Superior temporal gyrus (tissue), 1 donor: ENCODE measurements at regions not wholly inside any gene's neighbourhood (a gene's known extent, or its start where the extent isn't known, plus 50 kb on each side); places are given as distances from the start of the nearest gene placed in this dataset.
A peak's percentile ranks its signal among the peaks of the same experiment; 100 is the strongest.
"Not testable (repeated sequence)": the region's sequence is repeated elsewhere in the genome, so short reads cannot be mapped to it uniquely, and the experiment has no call there.

Experiments used
- DNase-seq: peaks from one replicate; pipeline ENCODE4 v3.0.0-alpha.2; 2016; ENCODE audit errors: extremely low spot score

DNA sequence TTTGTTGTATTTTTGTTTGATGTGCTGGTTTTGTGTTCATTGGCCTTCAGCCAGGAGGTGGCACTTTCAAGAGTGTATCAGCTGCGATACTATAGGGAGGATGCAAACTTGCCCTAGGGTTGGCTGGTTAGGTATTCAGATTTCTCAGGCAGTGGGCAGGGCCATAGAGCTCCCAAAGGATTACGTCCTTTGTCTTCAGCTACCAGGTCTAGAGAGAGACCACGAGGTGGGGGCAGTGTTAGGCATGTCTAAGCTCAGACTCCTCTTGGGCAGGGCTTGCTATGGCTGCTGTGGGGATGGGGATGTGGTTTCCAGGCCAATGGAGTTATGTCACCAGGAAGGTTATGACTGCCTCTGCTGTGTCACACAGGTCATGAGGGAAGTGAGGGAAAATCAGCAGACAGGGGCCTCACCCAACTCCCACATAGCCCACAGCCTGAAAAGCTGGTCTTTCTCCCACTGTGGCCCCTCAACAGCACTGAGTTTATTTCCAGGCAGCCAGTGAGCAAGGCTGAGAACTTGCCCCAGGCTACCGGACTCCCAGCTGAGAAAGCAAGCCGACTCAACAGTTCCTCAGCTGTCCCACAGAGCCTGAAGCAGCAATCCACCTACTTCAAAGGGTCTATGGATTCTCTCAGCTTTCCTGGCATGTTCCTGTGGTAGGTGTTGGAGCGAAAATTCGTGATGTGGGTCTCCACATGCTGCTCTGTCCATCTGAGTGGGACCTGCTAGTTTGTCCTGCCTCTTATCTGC, 227.4 kb upstream of the COBL start:
- no peak for DNase-seq

DNA sequence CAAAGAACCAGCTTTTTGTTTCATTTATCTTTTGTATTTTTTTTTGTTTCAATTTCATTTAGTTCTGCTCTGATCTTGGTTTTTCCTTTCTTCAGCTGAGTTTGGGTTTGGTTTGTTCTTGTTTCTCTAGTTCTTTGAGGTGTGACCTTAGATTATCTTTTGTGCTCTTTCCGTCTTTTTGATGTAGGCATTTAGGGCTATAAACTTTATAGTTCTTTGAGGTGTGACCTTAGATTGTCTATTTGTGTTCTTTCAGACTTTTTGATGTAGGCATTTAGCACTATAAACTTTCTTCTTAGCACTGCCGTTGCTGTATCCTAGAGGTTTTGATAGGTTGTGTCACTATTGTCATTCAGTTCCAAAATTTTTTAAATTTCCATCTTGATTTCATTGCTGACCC, 224.3 kb upstream of the COBL start:
- DNase-seq: not testable (repeated sequence)

DNA sequence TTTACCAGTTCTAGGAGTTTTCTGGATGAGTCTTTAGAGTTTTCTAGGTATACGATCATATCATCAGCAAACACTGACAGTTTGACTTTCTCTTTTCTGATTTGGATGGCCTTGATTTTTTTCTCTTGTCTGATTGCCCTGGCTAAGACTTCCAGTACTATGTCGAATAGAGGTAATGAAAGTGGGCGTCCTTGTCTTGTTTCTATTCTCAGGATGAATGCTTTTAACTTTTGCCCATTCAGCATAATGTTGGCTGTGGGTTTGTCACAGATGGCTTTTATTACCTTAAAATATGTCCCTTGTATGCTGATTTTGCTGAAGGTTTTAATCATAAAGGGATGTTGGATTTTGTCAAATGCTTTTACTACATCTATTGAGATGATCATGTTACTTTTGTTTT, 223.2 kb upstream of the COBL start:
- DNase-seq: no peak

DNA sequence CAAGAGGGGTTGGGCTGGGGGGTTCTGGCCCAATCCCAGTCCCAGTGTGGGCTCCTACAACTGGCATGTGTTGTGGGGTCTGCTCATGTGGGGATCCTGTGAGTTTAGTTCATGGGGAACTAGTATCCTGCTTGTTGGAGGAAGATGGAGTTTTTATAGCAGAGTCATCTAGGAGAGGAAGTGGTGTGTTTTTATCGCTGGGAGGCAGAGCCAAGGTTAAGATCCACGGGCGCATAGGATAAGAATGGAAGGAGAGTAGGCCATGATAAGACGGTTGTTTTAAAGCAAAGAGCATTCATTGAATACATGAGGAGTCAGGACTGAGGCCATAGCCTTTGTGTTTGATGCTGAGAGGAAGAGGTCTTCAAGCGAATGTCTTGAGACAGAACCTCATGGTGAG, 211.6 kb upstream of the COBL start:
- DNase-seq: no peak

DNA sequence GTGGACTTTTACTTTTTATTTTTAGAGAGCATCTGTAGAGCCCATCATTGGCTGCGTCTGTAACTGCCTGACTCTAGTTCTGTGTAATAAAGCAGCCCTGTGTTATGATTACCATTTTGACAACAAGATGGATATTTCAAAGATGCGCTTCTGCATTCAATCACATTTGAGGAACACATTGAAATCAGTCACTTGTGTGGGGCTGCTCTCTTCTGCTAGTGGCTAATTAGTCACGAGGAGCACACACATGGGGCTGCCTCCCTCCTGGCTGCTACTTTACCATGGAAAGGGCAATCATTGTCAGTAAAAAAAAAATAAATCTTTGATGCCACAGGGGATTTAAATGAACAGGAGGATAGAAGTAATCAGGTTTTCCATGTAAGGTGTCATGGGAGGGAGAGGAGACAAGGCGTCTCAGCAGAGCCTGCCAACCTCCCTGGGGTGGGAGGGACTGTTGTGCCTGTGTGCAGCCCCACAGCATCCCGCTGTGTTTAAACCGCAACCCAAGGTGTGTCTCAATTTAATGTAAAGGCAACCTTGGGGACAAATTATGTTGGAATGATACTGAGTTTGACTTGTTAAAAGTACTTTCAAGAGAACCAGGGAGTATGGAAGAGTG, 205.2 kb upstream of the COBL start:
- no peak for DNase-seq

DNA sequence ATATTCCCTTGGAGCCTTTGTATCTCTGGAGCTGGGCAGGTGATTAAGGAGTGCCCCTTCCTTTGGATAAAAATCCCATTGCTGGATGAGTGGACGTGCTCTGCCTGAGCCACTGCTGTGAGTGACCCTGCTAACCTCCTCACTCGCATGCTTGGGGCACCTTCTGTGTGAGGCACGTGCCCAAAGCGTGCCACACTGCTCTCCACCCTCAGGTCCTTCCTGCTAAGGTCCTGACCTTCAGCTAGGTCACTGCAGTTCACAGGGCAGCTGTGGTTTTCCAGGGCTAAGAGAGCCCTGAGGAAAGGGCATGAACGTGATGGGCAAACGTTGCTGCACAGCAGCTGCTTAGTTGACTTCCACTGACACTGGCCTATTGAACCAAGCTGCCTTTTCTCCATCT, 204.4 kb upstream of the COBL start:
- DNase-seq: no peak

DNA sequence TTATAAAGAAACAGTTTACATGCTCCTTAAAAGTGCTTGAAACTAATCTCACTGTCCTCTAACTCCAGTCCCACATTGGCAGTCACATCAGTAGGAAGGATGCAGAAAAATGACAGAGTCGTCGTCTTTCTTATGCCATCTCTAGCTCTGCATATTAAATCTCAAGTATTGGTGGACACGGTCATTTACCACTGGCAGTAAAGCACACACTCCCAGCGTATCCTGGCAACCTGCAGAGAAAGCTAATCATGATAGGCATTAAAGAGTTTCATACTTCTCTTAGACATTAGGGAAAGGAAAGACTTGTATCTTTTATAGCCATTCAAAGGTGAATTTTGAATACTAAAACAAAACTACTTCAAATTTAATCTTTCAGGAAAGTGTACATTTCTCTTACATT, 202.0 kb upstream of the COBL start:
- DNase-seq: no peak

DNA sequence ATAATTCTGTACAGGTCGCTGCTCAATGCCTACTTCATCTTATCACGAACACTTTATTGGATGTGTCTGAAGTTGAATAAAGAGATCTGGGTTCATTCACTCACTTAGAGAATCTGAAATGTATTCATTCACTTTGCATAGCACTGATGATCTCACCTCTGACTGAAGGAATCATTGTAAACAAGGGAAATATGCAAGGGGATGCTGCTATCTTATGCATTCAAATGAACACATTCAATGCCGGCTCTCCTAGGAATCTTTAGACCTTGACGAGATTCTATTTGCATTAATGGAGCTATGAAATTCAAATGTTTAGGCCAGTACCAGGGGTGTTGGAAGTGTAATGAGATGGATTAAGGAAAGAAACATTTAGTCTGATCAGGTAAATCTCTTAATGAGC, 200.6 kb upstream of the COBL start:
- no peak for DNase-seq

DNA sequence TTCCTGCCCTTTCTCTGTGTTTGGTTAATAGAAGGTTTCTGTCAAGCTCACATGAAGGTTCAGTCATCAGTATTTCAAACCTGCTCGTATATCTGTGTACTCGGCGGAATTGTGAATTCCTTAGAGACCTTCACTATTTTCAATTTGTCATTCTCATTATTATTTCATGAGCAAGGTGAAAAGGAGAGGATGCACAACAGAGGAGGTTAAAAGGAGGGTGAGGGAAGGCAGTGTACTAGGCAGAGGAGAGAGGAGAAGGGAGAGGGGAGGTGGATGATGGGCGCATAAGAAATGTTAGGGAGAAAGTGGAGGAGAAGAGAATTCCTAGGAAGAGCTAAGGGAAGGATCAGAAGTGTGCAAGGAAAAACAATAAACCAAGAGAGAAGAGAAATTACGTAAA, 185.0 kb upstream of the COBL start:
- no peak for DNase-seq

DNA sequence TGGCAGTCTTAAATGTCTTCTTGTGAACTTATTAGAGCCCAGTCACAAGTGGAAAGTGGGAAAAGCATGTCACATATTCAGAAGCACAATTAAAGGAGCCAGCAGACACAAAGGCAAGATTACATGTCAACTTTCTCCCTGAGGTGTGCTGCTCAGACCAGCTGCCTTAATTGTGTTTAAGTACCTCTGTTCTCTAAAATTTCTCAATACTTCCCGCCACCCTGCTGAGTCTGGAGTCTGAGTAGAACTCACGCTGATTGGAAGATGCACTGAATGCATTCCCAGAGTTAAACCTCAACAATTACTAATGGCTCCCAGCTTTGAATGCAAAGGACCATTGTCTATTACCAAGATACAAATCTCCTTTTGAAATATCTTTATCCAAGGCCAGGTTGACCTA, 166.4 kb upstream of the COBL start:
- DNase-seq: no peak

DNA sequence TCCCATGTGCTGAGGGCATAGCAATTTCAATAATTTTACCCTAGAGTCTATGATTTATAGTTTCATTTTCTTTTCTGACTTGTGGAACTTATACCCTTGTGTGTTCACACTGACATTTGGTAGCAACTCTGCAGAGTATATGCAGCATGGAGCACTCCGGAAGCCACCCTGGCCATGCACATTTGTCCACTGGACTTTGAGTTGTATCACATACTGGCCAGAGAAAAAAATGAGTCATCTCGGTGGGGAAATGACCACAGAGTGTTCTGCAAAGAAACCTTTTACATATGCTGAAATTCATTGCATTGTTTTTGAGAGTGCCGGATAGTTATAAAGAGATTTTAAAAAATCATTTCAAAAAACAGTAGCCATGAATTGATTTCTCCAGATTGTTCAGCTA, 164.8 kb upstream of the COBL start:
- DNase-seq: no peak

DNA sequence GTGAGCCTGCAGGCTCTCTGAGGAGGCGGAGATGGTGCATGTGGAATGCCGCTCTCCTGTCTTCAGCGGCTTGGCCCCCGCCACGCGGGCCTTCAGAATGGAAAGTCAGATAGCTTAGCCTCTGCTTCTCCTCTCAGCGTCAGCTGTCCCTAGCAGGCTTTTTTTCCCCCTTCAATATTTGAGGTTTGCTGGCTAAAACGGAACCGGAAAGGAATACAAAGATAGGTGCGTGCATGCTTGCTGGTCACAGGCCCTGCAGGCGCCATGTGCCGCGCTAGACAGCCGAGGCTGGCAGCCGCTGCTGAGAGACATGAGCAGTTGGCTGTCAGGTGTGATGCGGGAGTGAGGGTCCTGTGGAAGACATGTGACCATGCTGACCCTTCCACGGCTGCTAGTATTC, 161.2 kb upstream of the COBL start:
- no peak for DNase-seq

DNA sequence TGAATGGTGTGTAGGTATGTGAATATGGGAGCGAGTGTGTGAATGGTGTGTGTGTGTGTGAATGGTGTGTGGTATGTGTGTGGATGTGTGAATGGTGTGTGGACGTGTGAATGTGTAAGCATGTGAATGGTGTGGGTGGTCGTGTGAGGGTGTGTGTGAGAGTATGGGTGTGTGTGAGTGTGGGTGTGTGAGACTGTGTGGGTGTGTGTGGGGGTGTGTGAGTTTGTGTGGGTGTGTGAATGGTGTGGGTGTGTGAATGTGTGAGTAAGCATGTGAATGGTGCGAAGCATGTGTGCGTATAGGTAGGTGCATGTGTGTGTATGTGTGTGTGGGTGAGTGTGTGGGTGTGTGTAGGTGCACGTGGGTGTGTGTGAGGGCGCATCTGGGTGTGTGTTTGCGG, 160.7 kb upstream of the COBL start:
- no peak for DNase-seq

DNA sequence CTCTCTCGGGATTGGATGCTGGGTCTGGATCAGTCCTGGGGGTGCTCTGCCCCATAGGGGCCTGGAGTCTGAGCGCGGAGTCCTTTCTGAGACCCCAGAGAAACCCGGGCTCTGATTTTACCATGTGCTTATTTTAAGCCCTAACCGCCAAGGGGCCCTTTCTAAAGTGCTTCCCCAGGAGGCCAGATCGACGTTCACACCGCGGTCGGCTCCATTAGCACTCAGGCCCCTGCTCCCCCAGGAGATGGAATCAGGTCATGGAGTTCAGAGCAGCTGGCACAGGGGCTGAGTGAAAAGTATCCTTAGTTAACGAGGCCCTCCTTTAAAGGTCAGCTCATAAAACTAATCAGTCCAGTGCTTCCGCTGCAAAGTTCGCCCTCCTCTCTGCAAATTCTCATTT, 159.4 kb upstream of the COBL start:
- DNase-seq: no peak

DNA sequence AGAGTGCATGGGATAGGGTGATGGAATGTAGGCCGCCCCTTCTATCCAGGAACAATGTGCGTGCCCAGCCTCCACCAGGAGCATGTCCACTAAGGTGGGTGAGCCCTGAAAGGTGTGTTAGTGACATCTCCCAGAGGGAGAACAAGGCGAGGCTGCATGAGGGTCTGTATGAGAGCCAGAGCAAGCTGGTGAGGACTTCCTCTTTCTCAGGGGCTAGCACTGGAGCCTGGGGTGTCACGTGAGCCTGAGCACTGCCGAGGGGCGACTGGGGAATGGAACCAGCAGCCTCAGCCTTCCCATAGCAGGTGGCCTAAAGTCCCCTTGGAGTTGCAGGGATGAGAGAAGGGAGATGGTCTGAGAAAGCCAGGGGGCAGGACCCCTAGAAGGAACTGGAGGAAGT, 156.3 kb upstream of the COBL start:
- no peak for DNase-seq

DNA sequence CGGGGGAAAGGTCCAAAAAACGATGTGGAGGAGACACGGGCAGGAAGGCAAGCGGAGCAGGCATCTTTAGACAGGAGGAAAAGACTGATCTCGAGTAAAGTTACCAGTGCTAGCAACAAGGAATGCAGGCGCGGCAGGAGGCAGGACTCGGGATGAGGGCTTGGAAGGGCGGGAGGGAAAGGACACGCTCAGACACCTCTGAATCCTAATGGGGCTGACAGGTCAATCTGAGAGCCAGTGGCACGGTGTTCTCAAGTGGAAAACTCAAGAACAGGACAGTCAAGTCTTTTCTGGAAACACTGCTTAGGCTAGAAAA, 155.3 kb upstream of the COBL start:
- DNase-seq: no peak

DNA sequence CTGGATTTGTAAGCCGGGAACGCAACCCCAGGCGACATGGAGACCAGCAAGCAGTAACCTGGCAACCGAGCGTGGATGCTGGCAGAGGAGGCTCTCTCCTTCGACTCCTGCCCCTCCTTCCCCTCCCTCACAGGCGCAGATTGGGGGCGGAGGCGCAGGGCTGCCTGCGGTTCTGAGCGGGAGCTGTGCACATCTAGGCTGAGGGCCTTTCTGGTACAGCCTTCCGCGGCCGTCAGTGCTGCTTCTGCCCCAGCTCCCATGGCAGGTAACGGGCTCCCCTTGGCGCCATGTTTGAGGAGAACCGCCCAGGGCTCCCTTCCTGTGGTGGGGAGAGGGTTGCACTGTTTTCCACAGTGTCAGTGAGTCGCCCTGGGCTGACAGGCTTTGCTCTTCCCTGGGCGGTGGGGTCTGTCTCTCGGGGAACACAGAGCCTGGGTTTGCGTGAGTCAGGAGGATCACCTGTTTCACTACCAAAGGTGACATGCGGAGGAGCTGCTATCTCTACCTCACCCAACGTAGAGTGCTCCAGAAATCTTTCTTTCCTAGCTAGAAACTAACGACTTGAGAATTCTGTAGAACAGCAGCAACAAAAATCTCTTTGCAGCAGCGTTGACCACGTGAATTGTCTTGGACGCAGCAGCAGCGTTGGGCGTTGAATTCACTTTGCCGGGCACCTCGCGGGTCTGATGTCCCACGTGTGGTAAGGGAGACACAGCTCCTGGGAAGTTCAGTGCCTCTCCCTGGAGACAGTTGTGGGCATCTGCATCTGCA, 154.8 kb upstream of the COBL start:
- peak; percentile 47 for DNase-seq

DNA sequence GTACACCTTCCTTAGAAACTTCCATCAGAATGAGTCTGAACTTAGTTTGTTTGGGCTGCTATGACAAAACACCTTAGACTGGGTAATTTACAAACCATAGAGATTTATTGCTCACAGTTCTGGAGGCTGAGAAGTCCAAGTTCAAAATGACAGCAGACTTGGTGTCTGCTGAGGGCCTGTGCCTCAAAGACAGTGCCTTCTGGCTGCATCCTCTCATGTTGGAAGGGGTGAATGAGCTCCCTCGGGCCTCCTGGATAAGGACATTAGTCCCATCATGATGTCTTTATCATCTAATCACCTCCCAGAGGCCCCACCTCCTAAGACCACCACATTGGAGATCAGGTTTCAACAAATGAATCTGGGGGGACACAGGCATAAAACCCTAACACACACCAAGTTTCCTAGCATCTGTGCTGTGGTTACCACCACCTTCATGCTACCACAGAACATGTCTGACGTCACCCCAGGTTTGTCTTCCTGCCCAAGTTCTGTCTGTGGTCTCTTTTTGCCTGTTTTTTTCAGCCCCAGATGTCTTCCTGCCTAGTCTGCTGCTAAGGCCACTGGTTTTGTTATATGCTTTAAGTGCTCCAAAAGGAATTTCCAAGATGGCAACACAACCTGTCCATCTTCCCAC, 150.9 kb upstream of the COBL start:
- no peak for DNase-seq

DNA sequence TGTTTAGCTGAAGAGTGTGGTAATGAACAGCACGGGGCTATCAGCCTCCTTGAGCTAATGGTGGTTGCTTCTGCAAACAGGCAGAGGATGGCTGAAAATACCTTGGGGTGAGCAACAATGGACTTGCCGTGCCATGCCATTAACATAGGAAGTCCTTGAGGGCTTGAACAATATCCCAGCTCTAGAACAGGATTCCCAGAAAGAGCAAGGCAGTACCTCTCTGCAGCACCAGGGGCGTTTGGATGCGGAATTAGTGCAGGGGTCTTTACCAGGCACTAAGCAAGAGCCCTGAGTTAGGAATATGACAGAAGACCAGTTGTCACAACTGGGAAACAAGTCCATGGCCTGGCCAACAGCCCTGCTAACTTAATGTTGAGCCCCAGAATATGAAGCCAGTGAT, 143.2 kb upstream of the COBL start:
- no peak for DNase-seq

DNA sequence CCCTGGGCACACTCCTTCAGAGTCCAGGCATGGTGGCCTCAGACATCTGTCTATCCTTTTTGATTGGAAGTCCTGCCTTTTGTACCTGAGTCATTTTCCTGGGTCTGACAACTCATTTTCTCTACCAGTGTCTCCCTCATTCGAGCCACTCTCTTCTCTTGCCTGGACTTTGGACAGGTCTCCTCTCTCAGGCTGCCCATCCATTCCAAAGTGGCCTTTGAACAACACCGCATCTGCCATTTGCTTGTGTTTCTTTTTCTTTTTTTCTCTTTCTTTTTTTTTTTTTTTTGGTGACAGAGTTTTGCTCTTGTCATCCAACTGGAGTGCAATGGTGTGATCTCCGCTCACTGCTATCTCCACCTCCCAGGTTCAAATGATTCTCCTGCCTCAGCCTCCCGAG, 142.1 kb upstream of the COBL start:
- DNase-seq: no peak

DNA sequence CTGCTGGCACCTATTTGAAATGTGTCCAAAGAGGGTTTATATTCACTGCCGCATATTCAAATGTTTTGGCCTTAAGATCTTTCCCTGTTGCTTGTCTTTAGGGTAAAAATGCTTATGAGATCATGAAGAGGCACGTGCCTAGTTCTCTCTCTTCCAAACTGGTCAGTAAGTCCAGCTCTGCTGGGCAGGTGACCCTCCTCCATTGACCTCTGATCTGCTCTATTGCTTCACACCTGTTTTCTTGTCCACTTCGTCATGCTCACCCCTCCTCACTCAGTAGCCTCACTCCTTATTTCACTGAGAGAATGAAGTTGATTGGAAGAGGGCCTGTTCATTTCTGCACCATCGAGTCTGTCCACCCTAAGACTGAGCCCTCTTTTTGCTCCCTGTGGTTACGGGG, 140.5 kb upstream of the COBL start:
- DNase-seq: no peak

DNA sequence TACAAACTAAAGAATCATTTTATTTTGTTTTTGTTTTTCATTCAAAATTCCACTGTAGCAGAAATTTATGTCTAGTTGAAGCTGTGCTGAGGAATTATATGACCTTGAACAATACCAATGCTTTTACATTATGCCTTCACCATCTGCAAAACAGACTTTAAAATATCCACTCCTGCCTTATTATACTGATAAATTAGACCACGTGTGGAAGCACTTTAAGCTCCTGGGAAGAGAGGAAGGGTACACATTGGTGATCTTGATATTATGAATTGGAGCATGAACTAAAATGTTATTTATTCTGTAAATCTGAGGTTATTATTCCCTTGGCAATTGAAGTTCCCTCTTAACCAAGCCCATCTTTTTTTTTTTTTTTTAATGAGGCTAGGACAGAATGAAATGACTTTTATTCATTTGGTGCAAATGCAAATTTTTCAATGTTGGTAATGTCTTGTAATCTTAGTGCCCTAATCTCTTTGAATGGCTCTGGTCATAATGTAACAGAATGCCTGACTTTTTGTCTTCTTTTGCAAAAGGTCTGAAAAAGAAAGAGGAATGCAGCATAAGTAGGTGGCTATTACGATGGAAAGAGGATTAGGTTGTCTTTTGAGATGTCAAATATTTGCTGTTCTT, 139.9 kb upstream of the COBL start:
- no peak for DNase-seq
